ENCODE measurements at regions not wholly inside any gene's neighbourhood (a gene's known extent, or its start where the extent isn't known, plus 50 kb on each side); places are given as distances from the start of the nearest gene placed in this dataset.

GRCh38 chr6:145306489-145306888 is 428.8 kb downstream of the EPM2A start:
- DNase-seq: no peak

DNA sequence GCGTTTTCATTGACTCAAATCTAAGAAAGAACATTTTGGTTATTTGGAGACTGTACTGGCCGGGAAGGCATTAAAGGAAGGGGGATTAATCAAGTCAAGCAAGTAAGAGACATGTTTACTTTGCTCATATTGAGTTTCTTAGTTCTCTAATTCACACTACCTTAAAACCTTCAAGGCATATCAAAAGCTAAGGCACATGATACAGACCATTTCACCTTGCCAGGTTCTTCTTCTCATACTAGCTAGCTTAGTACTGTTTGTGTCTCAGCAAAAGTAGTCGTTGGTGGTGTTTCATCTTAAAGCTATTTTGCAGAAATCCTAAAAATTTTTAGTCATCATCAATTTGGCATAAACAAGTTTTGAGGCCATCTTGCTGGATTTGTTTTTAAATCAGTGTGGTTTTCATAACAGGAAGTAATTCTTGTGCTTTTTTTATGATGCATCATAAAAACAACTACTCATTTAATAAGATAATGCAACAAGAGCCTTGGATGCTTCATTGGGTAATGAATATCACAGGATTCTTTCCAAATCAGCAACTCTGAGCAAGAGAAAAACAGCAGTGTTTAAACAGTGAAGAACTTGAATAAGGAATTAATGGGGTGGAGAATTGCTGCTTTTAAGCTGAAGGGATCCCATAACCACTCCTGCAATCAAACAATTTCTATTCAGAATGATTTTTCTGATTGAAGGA is 425.3 kb downstream of the EPM2A start:
- DNase-seq: no peak

GRCh38 chr6:145312481-145312880 is 422.8 kb downstream of the EPM2A start:
- no peak for DNase-seq

DNA sequence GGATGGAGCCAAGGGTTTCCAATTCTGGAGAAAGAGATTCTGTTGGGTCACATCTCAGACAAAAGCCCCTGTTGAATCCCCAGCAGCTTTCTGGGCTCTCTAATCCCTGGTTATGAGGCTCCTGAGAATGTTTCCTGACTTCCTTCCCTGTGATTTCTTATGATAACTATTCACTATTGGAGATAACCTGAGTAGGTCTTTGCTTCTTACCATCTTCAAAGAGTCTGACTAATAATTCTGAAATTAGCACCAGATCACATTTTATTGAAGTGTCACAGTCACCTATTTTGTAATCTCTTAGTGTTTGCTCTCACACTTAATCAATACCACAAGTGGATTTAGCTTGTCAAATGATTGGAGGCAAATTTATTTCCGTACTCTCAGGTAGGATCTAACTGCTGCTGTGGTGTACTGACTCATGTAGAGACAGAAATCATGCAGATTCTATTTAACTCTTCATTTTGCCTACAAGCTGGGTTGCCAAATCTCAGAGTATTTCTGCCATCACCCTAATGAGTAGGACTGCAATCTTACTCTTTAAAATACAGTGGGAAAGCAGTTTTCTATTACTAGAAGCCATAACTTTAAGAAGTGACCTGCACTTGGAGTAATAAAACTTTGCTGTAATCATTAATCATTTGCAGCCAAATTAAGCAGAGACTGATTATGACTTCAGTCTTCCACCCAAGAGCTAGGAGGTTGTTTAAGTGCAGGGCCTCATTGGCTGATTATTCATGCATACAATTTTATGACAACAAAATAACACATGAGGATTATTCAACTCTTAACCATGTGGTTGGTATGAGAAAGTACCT is 422.1 kb downstream of the EPM2A start:
- DNase-seq: no peak

DNA sequence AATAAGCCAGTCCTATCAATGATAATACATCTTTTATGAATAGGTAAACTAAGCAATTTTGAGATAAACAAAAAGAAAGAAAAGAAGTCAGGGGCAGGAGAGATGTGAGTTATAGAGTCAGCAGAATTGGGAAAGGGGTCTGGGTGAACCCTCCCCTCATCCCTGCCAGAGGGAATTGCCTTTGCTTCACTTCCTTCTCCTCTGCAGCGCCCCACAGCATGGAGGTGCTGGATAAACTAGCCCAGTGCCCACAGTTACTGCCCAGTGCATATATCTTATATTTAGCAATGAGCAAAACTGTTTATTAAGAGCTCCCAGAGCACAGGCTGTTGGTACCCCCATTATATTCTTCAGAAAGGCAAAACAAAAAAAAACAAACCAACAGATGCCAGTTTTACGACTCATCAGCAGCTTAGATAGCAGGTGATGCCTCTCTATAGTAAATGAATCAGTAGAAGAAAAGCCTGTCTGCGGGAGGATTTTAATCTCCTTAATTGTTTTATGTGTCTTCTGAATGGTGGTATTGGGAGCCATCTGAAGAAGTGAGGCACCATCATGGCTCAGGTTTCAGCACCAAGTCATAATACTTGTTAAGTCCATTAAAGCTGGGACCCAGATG is 419.2 kb downstream of the EPM2A start:
- DNase-seq: no peak

DNA sequence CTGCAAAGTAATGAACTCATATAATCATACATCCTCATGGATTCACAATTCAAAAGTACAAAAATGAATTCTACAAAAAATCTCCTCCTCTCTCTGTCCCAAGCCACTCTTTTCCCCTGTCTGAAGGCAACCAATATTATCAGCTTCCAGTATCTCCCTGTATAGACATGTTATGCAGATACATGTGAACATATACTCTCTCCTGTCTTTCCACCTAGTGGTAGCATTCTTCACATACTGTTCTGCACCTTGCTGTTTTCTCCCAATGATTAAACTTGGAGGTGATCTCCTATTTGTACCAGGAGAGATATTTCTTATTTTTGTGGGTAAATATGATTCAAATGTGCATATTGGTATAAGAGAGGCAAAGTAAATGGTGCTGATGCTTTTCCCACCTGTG is 416.4 kb downstream of the EPM2A start:
- DNase-seq: no peak

DNA sequence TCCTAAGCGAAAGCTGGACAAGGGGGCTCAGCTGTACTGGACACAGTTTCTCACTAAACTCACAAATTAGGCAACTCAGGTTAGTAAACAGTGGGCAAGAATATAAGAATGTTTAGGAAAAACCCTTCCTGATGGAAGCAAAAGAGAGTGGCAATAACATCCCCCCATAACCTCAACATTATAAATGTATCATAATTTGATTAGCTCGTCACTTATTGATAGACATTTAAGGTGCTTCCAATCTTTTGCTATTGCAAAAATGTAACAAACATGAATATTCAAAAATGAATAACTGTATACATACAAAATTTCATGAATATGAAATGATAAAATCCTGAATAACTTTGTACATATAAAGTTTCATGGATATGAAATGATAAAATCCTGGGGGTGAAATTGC is 415.7 kb downstream of the EPM2A start:
- DNase-seq: no peak

DNA sequence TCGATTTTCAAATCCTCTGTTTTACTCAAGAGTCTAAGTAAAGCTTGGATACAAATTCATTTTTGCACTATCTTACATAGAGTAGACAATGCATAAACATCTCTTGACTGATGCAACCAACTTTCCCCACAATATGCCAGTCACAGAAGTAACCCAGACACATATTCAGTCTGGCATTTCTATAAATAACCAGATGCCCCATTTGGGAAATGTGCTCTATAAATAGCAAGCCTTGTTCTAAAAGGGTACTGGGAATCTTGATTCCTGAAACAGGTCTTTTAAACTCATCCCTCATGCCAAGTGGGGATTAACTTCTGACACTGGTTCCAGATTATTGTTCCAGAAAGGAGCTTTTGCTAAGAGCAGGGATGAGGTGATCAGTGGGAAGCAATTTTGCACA is 411.7 kb downstream of the EPM2A start:
- DNase-seq: no peak

DNA sequence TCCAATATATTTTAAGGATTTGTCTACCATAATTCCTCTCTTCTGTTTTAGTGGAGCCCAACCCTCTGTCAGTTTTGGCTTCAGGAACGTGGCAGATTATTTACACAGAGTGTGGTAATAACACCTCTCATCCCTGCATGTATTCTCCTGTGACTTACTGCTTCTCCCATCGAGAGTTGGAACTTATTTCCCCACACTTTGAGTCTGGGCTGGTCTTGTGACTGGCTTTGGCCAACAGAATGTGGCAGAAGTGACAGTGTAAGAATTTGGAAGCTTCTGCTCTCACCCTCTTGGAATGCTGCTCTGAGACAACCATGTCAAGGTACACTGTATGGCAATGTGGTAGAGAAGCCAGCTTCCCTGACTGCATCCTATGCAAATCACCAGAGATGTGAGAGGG is 407.7 kb downstream of the EPM2A start:
- DNase-seq: no peak

GRCh38 chr6:145329257-145329656 is 406.1 kb downstream of the EPM2A start:
- no peak for DNase-seq

- DNase-seq: no peak
These were observed 404.3 kb downstream of the EPM2A start for GRCh38 chr6:145331066-145331465.

DNA sequence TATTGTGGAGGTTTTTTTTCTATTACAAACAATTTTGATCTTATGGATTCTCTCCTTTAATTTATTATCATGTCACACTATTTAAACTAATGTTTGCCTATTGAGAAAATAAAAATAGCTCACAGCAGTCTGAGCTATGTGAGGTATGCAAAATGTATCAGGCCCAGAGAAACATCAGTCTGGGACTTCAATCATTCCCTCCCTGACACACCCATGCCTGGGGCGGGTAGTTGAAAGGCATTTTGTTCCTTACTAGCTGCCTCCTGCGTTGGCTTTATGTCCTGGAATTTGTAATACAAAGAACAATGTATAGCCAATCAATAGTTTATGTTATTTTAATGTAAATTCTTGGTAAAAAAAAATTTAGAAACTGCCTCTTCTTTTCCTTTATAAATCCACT is 403.3 kb downstream of the EPM2A start:
- no peak for DNase-seq

DNA sequence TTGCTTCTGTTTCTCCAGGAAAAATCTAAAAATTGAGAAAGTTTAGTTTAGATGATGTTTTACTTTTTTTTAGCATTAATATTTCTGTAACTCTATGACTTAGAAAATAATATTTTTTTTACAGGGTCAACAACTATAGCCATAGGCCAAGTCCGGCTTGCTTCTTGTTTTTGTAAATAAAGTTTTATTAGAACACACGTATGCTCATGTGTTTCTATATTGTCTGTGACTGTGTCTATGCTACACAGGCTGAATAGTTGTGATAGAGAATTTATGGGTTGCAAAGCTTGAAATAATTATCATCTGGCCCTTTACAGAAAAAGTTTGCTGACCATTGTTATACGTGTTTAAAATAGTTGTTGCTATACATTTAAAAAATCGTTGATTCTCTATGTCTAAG is 399.2 kb downstream of the EPM2A start:
- no peak for DNase-seq

DNA sequence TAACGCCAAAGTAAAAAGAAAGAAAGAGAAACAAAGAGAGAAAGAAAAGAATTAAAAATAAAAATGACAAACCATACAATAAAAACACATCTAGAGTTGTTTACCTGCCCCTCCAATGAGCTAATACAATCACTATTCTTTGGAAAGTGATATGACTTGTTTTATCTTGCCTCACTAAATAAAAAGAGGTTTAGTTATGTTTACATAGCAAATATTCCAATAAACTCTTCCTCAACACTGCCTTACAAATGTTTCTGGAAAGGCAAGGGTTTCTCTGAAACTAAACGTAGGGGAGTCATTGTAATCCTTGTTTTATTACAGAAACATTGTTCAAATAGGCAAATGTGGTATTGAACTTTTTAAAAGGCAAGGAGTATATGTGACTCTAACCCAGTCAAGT is 396.2 kb downstream of the EPM2A start:
- no peak for DNase-seq

GRCh38 chr6:145340256-145340655 is 395.1 kb downstream of the EPM2A start:
- DNase-seq: no peak

GRCh38 chr6:145345094-145345493 is 390.2 kb downstream of the EPM2A start:
- DNase-seq: no peak

DNA sequence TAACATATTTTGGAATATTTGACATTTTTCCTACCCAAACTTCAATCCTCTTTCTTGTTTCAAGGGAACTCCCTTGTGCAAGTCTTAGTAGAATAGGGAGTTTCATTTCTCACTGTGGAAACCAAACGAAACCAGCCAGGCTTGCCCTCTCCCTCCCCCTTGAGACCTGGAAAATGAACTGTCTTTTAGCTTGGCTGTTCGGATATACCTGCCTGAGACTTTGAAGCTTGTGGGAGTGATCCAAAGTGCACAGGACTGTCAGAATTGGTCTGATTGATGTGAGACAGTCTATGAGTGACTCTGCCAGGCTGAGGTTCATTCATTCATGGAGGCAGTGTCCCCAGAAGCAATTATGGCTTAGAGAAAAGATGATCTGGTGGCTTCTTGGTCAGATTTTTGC is 388.1 kb downstream of the EPM2A start:
- DNase-seq: no peak

GRCh38 chr6:145349950-145350510 is 385.3 kb downstream of the EPM2A start:
- no peak for DNase-seq

- no peak for DNase-seq
These were observed 384.4 kb downstream of the EPM2A start for GRCh38 chr6:145350928-145351327.

GRCh38 chr6:145352382-145353080 is 382.8 kb downstream of the EPM2A start:
- no peak for DNase-seq

DNA sequence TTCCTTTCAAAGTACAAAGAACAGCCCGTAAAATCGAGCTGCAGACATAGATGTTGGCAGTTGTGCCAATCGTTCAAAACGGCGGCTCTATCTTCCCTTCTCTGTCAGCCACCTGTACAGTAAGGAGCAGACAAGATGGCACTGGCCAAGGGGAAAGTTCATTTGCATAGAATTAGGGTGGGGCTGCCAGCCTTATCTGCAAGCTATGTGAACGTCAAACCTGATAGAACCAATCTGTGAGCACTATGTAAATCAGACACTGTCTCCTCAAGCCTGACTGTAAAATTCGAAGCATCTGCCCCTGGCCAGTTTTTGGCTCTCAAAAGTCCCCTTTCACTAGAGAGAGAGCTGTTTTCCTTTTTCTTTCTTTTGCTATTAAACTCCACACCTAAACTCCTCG is 374.5 kb downstream of the EPM2A start:
- DNase-seq: no peak

DNA sequence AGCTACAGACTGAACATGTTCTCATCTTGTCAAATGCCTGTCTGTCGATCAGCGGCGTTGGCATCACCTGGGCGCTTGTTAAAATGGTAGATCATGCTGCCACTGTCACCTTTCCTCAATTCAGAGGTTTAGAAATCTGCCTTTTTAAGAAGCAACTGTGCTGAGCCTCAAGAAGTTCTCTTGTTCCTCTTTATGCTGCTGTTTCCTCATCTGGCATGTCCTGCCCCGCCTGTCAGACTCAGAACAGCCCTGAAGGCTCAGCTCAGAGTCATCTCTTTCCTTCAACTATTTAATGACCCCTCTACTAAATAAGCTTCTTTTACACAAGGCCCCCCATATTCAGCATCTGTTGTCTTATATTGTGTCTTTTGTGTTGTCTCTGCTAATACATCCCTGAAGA is 368.2 kb downstream of the EPM2A start:
- no peak for DNase-seq

DNA sequence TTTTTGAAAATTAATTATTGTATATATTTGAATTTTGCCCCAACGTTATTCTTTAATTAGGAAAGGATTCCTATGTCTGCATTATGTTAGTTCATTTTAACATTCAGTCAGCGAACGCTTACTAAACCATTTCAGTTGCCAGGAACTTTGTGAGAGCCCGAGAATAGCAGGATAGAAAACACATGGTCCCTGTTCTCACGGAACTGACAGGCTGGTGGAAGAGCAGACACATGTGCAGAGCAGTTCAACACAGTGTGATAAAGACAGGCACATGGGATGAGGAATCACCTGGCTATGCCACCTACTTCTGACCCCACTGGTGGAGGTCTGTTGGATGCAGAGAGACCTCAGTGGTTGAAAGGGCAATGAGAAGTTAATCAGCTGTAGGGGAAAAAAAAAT is 367.2 kb downstream of the EPM2A start:
- DNase-seq: no peak

Data from NCI-H226 (cell line).